SK-N-SH (cell line): ENCODE measurements at regions not wholly inside any gene's neighbourhood (a gene's known extent, or its start where the extent isn't known, plus 50 kb on each side); places are given as distances from the start of the nearest gene placed in this dataset.

Experiments used
- CTCF ChIA-PET: fragments of 300-600, 350-600 bp; formaldehyde crosslinking; extraction: SDS; loops from one replicate; lab custom pipeline; 2021; lab: Yijun Ruan, JAX
- POLR2A ChIA-PET: fragments of 350-600 bp; sonication (Branson Sonifier 250); formaldehyde crosslinking; extraction: SDS; loops from one replicate; lab custom pipeline; 2020; ENCODE audit warnings: antibody characterized with exemption, inconsistent platforms; lab: Yijun Ruan, JAX
- DNase-seq: peaks from one replicate; pipeline ENCODE4 v3.0.0; 2012
- H2AFZ ChIP-seq: fragments of 200-600 bp; sonication (generic); 2 replicates; pipeline ENCODE4 v1.8.1; 2016; ENCODE audit warnings: antibody characterized with exemption, mild to moderate bottlenecking, low read depth
- H3F3A ChIP-seq: fragments of 200-600 bp; sonication (generic); replicated peaks from 2 replicates; pipeline ENCODE3; 2016; ENCODE audit warnings: antibody characterized with exemption, mild to moderate bottlenecking; ENCODE audit not compliant: insufficient read depth
- H3K27ac ChIP-seq, 2 experiments: fragments of 200-500 bp in 1 of 2; fragments of 200-600 bp in 1 of 2; sonication (Bioruptor generic) in 1 of 2; sonication (generic), shearing (Covaris generic) in 1 of 2; 2 replicates each; pipeline versions ENCODE4 v1.5.1 to v1.6.1; 2014 to 2016; ENCODE audit warnings: low read depth in 2 of 2, inconsistent platforms in 1 of 2, low read length in 1 of 2, mild to moderate bottlenecking in 1 of 2, mixed read lengths in 1 of 2
- H3K27me3 ChIP-seq: fragments of 200-600 bp; sonication (generic), shearing (Covaris generic); 2 replicates; pipeline ENCODE4 v1.6.1; 2016; ENCODE audit warnings: mixed run types; ENCODE audit not compliant: insufficient read depth
- H3K36me3 ChIP-seq, 2 experiments: fragments of 200-500 bp in 1 of 2; fragments of 200-600 bp in 1 of 2; sonication (Bioruptor generic) in 1 of 2; sonication (generic) in 1 of 2; replicated peaks in 1 of 2; 2 replicates each; pipeline versions ENCODE3 to v1.5.1; 2014 to 2016; ENCODE audit warnings: low read length in 1 of 2, mild to moderate bottlenecking in 1 of 2; ENCODE audit not compliant: insufficient read depth in 2 of 2, control insufficient read depth in 1 of 2
- H3K4me1 ChIP-seq, 2 experiments: fragments of 200-500 bp in 1 of 2; fragments of 200-600 bp in 1 of 2; sonication (Bioruptor generic) in 1 of 2; sonication (generic), shearing (Covaris generic) in 1 of 2; 2 replicates each; pipeline versions ENCODE4 v1.5.1 to v1.6.1; 2014 to 2016; ENCODE audit warnings: low read depth in 1 of 2, low read length in 1 of 2, mixed run types in 1 of 2; ENCODE audit not compliant: insufficient read depth in 2 of 2, control insufficient read depth in 1 of 2
- H3K4me2 ChIP-seq: fragments of 200-600 bp; sonication (generic), shearing (Covaris generic); 2 replicates; pipeline ENCODE4 v1.6.1; 2017; ENCODE audit warnings: mixed run types
- H3K4me3 ChIP-seq, 2 experiments: fragments of 200-500 bp in 1 of 2; fragments of 200-600 bp in 1 of 2; sonication (Bioruptor generic) in 1 of 2; sonication (generic), shearing (Covaris generic) in 1 of 2; 2 replicates each; pipeline versions ENCODE4 v1.5.1 to v1.8.1; 2014 to 2016; ENCODE audit warnings: low read depth in 2 of 2, inconsistent platforms in 1 of 2, low read length in 1 of 2, mild to moderate bottlenecking in 1 of 2, mixed read lengths in 1 of 2, moderate library complexity in 1 of 2
- H3K79me2 ChIP-seq: fragments of 200-600 bp; sonication (generic); 2 replicates; pipeline ENCODE4 v1.8.1; 2017; ENCODE audit warnings: mild to moderate bottlenecking; ENCODE audit not compliant: insufficient read depth
- H3K9ac ChIP-seq: fragments of 200-600 bp; sonication (generic); 2 replicates; pipeline ENCODE4 v1.6.1; 2017; ENCODE audit warnings: mixed run types
- H3K9me2 ChIP-seq: fragments of 200-600 bp; sonication (generic); 2 replicates; pipeline ENCODE4 v1.6.1; 2017; ENCODE audit warnings: mixed run types
- H3K9me3 ChIP-seq: fragments of 200-600 bp; sonication (generic); 2 replicates; pipeline ENCODE4 v1.6.1; 2017; ENCODE audit warnings: mixed run types, mild to moderate bottlenecking, moderate library complexity
- H4K20me1 ChIP-seq: fragments of 200-600 bp; sonication (generic); 2 replicates; pipeline ENCODE4 v1.6.1; 2017; ENCODE audit warnings: mild to moderate bottlenecking, mixed run types; ENCODE audit not compliant: insufficient read depth
- FOSL2 ChIP-seq: IDR thresholded peaks from 2 replicates; pipeline ENCODE4 v1.4.0; 2012; ENCODE audit warnings: low read depth, mild to moderate bottlenecking, moderate library complexity, borderline replicate concordance
- GATA2 ChIP-seq: sonication (generic); formaldehyde crosslinking; IDR thresholded peaks from 2 replicates; pipeline ENCODE4 v1.5.0; 2020; ENCODE audit warnings: mild to moderate bottlenecking, missing genetic modification reagents
- JUND ChIP-seq: IDR thresholded peaks from 2 replicates; pipeline ENCODE4 v1.4.0; 2012
- MXI1 ChIP-seq: IDR thresholded peaks from 2 replicates; pipeline ENCODE4 v1.6.1; 2012; ENCODE audit warnings: mild to moderate bottlenecking, low read depth, low read length, improper control_type of control experiment
- NFIC ChIP-seq: IDR thresholded peaks from 2 replicates; pipeline ENCODE4 v1.4.0; 2012; ENCODE audit warnings: borderline replicate concordance
- POLR2AphosphoS5 ChIP-seq: IDR thresholded peaks from 2 replicates; pipeline ENCODE4 v1.6.1; 2012; ENCODE audit warnings: low read depth, low read length
- RCOR1 ChIP-seq: fragments of 150-350 bp; IDR thresholded peaks from 2 replicates; pipeline ENCODE4 v1.6.1; 2017; ENCODE audit warnings: antibody characterized with exemption, low read length
- RXRA ChIP-seq: IDR thresholded peaks from 2 replicates; pipeline ENCODE4 v1.4.0; 2012; ENCODE audit warnings: low read depth, mild to moderate bottlenecking, borderline replicate concordance
- SMC3 ChIP-seq: IDR thresholded peaks from 2 replicates; pipeline ENCODE4 v1.6.1; 2012; ENCODE audit warnings: low read depth, low read length, improper control_type of control experiment
- TEAD4 ChIP-seq: IDR thresholded peaks from 2 replicates; pipeline ENCODE4 v1.4.0; 2012; ENCODE audit warnings: mild to moderate bottlenecking, borderline replicate concordance; ENCODE audit not compliant: insufficient read depth
- WGBS: methylation state at CpG from one replicate; pipeline ENCODE4 v1.1.6; 2017; ENCODE audit warnings: low lambda C conversion rate; 5-methylcytosine and 5-hydroxymethylcytosine counted together
- TF ChIP-seq, protein P1 (sequence below): fragments of 150-350 bp; IDR thresholded peaks from 2 replicates; pipeline ENCODE4 v1.6.1; 2017; ENCODE audit warnings: antibody characterized with exemption, low read length, low read depth, borderline replicate concordance
- TF ChIP-seq, protein P2 (sequence below): fragments of 200-600 bp; sonication (generic); IDR thresholded peaks from 2 replicates; pipeline ENCODE4 v1.6.1; 2017; ENCODE audit warnings: antibody characterized with exemption, mild to moderate bottlenecking, moderate library complexity
- TF ChIP-seq, protein P3 (sequence below): fragments of 150-350 bp; IDR thresholded peaks from 2 replicates; pipeline ENCODE4 v1.6.1; 2016; ENCODE audit warnings: mild to moderate bottlenecking, low read depth, low read length
- TF ChIP-seq, protein P4 (sequence below): IDR thresholded peaks from 2 replicates; pipeline ENCODE4 v1.6.1; 2012; ENCODE audit warnings: mild to moderate bottlenecking, low read depth, low read length, moderate library complexity

DNA sequence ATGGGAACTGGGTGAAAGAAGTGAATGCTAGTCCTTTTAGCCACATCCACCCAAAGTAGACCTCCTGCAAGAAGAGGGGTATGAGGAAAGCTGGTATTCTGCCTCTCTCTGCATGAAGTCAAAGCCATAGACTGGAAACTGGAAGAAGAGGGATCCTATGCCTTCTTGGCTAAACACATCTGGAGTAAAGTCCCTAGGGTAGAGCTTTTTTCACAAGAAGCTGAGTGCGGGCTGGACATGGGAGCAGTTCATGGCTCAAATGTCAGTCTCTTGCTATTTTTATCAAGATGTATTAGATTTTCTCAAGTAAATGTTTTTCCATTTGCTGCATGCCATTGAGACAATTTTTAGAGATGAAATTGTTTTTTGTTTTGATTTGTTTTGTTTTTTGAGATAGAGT lies 206.5 kb upstream of the TMEM72 start:
- WGBS = 18% methylated on average over 1 of the region's 1 CpG
- TF ChIP-seq SMC3 (no peak), JUND (no peak), GATA2 (CRISPR knock-in tag) (no peak)
- TF ChIP-seq, protein P1, sequence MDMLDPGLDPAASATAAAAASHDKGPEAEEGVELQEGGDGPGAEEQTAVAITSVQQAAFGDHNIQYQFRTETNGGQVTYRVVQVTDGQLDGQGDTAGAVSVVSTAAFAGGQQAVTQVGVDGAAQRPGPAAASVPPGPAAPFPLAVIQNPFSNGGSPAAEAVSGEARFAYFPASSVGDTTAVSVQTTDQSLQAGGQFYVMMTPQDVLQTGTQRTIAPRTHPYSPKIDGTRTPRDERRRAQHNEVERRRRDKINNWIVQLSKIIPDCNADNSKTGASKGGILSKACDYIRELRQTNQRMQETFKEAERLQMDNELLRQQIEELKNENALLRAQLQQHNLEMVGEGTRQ = no peak
- no peak overlapping the region for H3K4me2 ChIP-seq
- no peaks in the 10 kb centered on the region for H3K9me3 ChIP-seq
- ChIA-PET POLR2A (no interaction called here), CTCF (interaction anchor here (0.7 kb wide), 1 partner anchor 9 kb away, joined by 3 read pairs; no protein-coding TSS in a partner anchor)
- H3K79me2 ChIP-seq = no peaks in the 10 kb centered on the region
- no peak overlapping the region for H3K27ac ChIP-seq
- peaks cover 12% of the 10 kb centered on the region for H3F3A ChIP-seq
- peaks cover 0 to 4% of the 10 kb centered on the region in 2 experiments for H3K36me3 ChIP-seq
- H3K4me3 ChIP-seq = no peak overlapping the region
- no peak overlapping the region for H2AFZ ChIP-seq
- H3K4me1 ChIP-seq = 0 out of 4 replicates have a peak, but pooled peaks cover 0 to 13% of the 10 kb centered on the region in 2 experiments
- no peak for DNase-seq
- no peaks in the 10 kb centered on the region for H4K20me1 ChIP-seq
- H3K9ac ChIP-seq = no peak overlapping the region
- no peaks in the 10 kb centered on the region for H3K9me2 ChIP-seq
- H3K27me3 ChIP-seq = 0 out of 2 replicates have a peak, but pooled peaks cover 7% of the 10 kb centered on the region

DNA sequence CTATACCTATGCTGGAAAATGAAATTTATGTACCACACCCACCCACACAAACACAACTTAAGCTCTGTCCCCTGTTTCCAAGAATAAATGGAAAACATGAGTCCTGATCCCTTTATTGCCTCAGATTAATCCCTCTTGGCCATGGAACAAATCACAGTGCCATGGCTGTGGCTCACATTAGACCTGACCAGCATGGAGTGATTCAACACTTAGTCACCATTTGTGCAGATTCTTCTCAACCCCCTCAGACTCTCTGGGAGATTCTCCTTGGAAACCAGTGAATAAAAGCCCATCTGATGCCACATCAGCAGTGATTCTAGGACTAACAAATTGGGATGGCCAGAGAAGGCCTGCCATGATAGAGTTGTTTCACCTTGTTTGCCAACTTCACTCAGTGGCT lies 204.4 kb upstream of the TMEM72 start:
- no peaks in the 10 kb centered on the region for H3K79me2 ChIP-seq
- no peaks in the 10 kb centered on the region for H4K20me1 ChIP-seq
- H3F3A ChIP-seq = peaks cover 12% of the 10 kb centered on the region
- no peak overlapping the region for H3K9ac ChIP-seq
- H3K9me2 ChIP-seq = no peaks in the 10 kb centered on the region
- H3K27me3 ChIP-seq = no peaks in the 10 kb centered on the region
- POLR2A ChIA-PET = no interaction called here
- 0 out of 4 replicates have a peak, but pooled peaks cover 0 to 13% of the 10 kb centered on the region in 2 experiments for H3K4me1 ChIP-seq
- H3K36me3 ChIP-seq = peaks cover 0 to 4% of the 10 kb centered on the region in 2 experiments
- no peaks in the 10 kb centered on the region for H3K9me3 ChIP-seq
- TF ChIP-seq TEAD4 = no peak
- peak; percentile 60; the same call in 1 of the 2 replicates for TF ChIP-seq FOSL2
- TF ChIP-seq JUND = peak; percentile 44; the same call in 1 of the 2 replicates
- peak; percentile 18; the same call in 1 of the 2 replicates for TF ChIP-seq NFIC
- no peak for TF ChIP-seq RCOR1
- TF ChIP-seq, all 33 proteins: peak for 3
- Histone ChIP-seq H3K4me3 (no peak overlapping the region), H3K27ac (peak overlapping the region in 1 of 2 experiments; percentile 87; a peak in 2 of 4 replicates), H3K4me2 (peak overlapping the region; percentile 38; the same call in 1 of the 2 replicates), H2AFZ (peak overlapping the region; percentile 37)
- CTCF ChIA-PET = interaction anchor here (1.3 kb wide), 1 partner anchor 22 kb away, joined by 3 read pairs; no protein-coding TSS in a partner anchor
- DNase-seq = no peak

DNA sequence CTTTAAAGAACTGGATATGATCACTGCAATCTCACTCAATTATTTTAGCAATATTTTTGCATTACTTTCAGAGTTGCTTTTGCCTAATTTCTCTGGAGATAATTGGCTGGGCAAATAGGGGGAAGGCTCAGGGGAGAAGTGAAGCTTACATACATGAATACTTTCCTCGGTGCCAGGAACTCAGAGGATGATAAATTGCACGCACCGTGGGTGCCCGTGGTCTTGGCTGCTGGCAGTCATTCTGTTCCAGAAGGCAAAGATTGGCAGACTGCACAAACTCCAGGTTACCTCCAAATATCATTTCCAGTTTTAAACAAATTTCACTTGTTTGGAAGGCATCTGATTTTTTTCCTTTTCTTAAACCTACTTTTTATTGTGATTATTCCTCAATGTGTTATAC lies 197.8 kb upstream of the TMEM72 start:
- no peaks in the 10 kb centered on the region for H3K27me3 ChIP-seq
- H3K79me2 ChIP-seq = no peaks in the 10 kb centered on the region
- no peak overlapping the region for H3K4me2 ChIP-seq
- CTCF ChIA-PET = interaction anchor here (0.6 kb wide), 1 partner anchor 8 kb away, joined by 3 read pairs; no protein-coding TSS in a partner anchor
- 0 out of 2 replicates have a peak, but pooled peaks cover 4% of the 10 kb centered on the region for H3K9me3 ChIP-seq
- POLR2A ChIA-PET = no interaction called here
- no peaks in the 10 kb centered on the region for H3K36me3 ChIP-seq
- no peak overlapping the region for H2AFZ ChIP-seq
- H3K9ac ChIP-seq = no peak overlapping the region
- H3F3A ChIP-seq = no peaks in the 10 kb centered on the region
- no peak overlapping the region for H3K27ac ChIP-seq
- H3K4me3 ChIP-seq = no peak overlapping the region
- no peaks in the 10 kb centered on the region for H4K20me1 ChIP-seq
- H3K9me2 ChIP-seq = no peaks in the 10 kb centered on the region; the same call in 1 of the 2 replicates
- no peaks in the 10 kb centered on the region; a peak in 2 of 4 replicates for H3K4me1 ChIP-seq
- DNase-seq = no peak
- WGBS = 0% methylated on average over 4 of the region's 4 CpGs
- TF ChIP-seq, protein P2, sequence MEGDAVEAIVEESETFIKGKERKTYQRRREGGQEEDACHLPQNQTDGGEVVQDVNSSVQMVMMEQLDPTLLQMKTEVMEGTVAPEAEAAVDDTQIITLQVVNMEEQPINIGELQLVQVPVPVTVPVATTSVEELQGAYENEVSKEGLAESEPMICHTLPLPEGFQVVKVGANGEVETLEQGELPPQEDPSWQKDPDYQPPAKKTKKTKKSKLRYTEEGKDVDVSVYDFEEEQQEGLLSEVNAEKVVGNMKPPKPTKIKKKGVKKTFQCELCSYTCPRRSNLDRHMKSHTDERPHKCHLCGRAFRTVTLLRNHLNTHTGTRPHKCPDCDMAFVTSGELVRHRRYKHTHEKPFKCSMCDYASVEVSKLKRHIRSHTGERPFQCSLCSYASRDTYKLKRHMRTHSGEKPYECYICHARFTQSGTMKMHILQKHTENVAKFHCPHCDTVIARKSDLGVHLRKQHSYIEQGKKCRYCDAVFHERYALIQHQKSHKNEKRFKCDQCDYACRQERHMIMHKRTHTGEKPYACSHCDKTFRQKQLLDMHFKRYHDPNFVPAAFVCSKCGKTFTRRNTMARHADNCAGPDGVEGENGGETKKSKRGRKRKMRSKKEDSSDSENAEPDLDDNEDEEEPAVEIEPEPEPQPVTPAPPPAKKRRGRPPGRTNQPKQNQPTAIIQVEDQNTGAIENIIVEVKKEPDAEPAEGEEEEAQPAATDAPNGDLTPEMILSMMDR = no peak
- TF ChIP-seq POLR2AphosphoS5 (no peak), MXI1 (no peak), JUND (no peak), RXRA (no peak)
- TF ChIP-seq, protein P3, sequence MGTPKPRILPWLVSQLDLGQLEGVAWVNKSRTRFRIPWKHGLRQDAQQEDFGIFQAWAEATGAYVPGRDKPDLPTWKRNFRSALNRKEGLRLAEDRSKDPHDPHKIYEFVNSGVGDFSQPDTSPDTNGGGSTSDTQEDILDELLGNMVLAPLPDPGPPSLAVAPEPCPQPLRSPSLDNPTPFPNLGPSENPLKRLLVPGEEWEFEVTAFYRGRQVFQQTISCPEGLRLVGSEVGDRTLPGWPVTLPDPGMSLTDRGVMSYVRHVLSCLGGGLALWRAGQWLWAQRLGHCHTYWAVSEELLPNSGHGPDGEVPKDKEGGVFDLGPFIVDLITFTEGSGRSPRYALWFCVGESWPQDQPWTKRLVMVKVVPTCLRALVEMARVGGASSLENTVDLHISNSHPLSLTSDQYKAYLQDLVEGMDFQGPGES = no peak
- TF ChIP-seq, protein P4, sequence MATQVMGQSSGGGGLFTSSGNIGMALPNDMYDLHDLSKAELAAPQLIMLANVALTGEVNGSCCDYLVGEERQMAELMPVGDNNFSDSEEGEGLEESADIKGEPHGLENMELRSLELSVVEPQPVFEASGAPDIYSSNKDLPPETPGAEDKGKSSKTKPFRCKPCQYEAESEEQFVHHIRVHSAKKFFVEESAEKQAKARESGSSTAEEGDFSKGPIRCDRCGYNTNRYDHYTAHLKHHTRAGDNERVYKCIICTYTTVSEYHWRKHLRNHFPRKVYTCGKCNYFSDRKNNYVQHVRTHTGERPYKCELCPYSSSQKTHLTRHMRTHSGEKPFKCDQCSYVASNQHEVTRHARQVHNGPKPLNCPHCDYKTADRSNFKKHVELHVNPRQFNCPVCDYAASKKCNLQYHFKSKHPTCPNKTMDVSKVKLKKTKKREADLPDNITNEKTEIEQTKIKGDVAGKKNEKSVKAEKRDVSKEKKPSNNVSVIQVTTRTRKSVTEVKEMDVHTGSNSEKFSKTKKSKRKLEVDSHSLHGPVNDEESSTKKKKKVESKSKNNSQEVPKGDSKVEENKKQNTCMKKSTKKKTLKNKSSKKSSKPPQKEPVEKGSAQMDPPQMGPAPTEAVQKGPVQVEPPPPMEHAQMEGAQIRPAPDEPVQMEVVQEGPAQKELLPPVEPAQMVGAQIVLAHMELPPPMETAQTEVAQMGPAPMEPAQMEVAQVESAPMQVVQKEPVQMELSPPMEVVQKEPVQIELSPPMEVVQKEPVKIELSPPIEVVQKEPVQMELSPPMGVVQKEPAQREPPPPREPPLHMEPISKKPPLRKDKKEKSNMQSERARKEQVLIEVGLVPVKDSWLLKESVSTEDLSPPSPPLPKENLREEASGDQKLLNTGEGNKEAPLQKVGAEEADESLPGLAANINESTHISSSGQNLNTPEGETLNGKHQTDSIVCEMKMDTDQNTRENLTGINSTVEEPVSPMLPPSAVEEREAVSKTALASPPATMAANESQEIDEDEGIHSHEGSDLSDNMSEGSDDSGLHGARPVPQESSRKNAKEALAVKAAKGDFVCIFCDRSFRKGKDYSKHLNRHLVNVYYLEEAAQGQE = no peak
